T-helper 2 cell treated with Interferon-gamma antibody and Interleukin-4, amounts not matched to agents 5 μg/mL and 100 μg/mL, for 36 hours (primary cell): ENCODE measurements at regions not wholly inside any gene's neighbourhood (a gene's known extent, or its start where the extent isn't known, plus 50 kb on each side); places are given as distances from the start of the nearest gene placed in this dataset.

Source experiments
- DNase-seq: peaks from one replicate; pipeline ENCODE4 v3.0.0; 2021; ENCODE audit warnings: low spot score
- H3K27ac Mint-ChIP-seq: one replicate; pipeline ENCODE4 v1.8.0; 2021; ENCODE audit warnings: mild to moderate bottlenecking, mixed read lengths
- H3K27me3 Mint-ChIP-seq: one replicate; pipeline ENCODE4 v1.8.0; 2021; ENCODE audit warnings: low read depth, mixed read lengths
- H3K36me3 Mint-ChIP-seq: one replicate; pipeline ENCODE4 v1.8.0; 2021; ENCODE audit warnings: low read depth, mixed read lengths
- H3K4me1 Mint-ChIP-seq: one replicate; pipeline ENCODE4 v1.8.0; 2021; ENCODE audit warnings: low read depth, mixed read lengths
- H3K4me3 Mint-ChIP-seq: one replicate; pipeline ENCODE4 v1.8.0; 2022; ENCODE audit warnings: mild to moderate bottlenecking, moderate library complexity, mixed read lengths
- H3K9me3 Mint-ChIP-seq: one replicate; pipeline ENCODE4 v1.8.0; 2021; ENCODE audit warnings: mixed read lengths

GRCh38 chr6:164419099-164419498, 890.3 kb downstream of the C6orf118 start:
- no peaks in the 10 kb centered on the region for H3K36me3 Mint-ChIP-seq
- no peak overlapping the region for H3K27ac Mint-ChIP-seq
- peaks cover 34% of the 10 kb centered on the region for H3K9me3 Mint-ChIP-seq
- no peak for DNase-seq
- H3K4me3 Mint-ChIP-seq, result no peak overlapping the region
- H3K4me1 Mint-ChIP-seq, result no peaks in the 10 kb centered on the region
- no peaks in the 10 kb centered on the region for H3K27me3 Mint-ChIP-seq

GRCh38 chr6:164418262-164418588, 891.2 kb downstream of the C6orf118 start:
- no peak for DNase-seq
- H3K4me1 Mint-ChIP-seq, result no peaks in the 10 kb centered on the region
- no peak overlapping the region for H3K4me3 Mint-ChIP-seq
- no peak overlapping the region for H3K27ac Mint-ChIP-seq
- no peaks in the 10 kb centered on the region for H3K27me3 Mint-ChIP-seq
- peaks cover 34% of the 10 kb centered on the region for H3K9me3 Mint-ChIP-seq
- no peaks in the 10 kb centered on the region for H3K36me3 Mint-ChIP-seq

DNA sequence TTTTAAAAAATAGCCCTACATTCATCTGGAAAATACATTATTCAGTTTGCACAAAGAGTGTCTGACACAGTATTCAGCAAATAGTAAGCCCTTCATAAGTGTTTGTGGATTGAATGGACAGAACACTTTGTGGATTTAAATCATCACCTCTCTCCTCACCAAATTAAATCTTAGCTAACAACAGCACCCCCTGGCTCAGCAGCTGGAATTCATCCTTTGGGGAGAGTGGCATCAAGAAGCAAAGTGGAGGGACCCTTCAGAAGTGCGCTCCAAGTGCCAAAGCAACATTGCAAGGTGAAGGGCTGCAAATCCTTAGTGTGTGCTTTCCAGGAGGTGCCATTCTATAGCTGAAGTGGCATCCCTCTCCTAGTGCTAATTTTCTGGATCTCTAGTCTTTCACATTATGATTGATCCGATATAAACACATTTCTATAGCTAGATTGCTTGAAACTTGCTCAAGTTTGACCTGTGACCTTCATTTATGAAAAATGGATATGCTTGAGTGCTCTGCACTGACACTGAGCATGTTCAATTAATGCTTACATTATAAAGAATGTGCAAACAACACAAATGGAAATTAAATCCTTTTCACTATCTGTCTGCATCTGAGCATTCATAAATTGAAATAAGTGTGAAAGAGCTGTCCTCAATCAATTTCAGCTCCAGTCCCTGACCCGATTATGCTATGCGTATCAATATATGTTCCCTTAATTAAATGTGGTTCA, 891.7 kb downstream of the C6orf118 start:
- DNase-seq, result no peak
- Mint-ChIP-seq H3K4me3 (no peak overlapping the region), H3K36me3 (no peaks in the 10 kb centered on the region), H3K4me1 (no peaks in the 10 kb centered on the region), H3K9me3 (peaks cover 35% of the 10 kb centered on the region), H3K27me3 (no peaks in the 10 kb centered on the region), H3K27ac (no peak overlapping the region)

- Mint-ChIP-seq H3K27me3 (no peaks in the 10 kb centered on the region), H3K4me3 (no peak overlapping the region), H3K4me1 (no peaks in the 10 kb centered on the region), H3K9me3 (peaks cover 26% of the 10 kb centered on the region), H3K36me3 (no peaks in the 10 kb centered on the region), H3K27ac (no peak overlapping the region)
- no peak for DNase-seq
Measured at GRCh38 chr6:164415832-164416563, 893.4 kb downstream of the C6orf118 start.

DNA sequence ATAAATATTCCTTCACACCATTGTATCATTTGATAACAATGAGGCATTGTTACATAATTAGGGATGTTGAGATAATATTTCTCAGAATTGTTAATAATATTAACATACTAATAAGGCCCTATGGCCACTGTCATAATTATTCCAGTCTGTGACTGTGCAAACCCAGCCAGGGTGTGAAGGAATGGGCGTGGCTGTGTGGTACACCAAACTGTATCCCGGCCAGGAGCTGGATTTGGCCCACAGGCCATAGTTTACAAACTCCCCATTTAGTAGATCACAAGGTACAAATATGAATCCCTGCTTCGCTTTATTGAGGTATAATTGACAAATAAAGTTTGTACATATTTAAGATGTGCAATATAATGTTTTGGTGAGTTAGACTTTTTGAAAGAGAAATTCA, 894.7 kb downstream of the C6orf118 start:
- no peaks in the 10 kb centered on the region for H3K36me3 Mint-ChIP-seq
- H3K27ac Mint-ChIP-seq, result no peak overlapping the region

GRCh38 chr6:164412566-164412965, 896.8 kb downstream of the C6orf118 start:
- no peaks in the 10 kb centered on the region for H3K36me3 Mint-ChIP-seq
- H3K27ac Mint-ChIP-seq, result no peak overlapping the region
- DNase-seq, result no peak
- H3K9me3 Mint-ChIP-seq, result peaks cover 13% of the 10 kb centered on the region
- no peaks in the 10 kb centered on the region for H3K4me1 Mint-ChIP-seq
- no peaks in the 10 kb centered on the region for H3K27me3 Mint-ChIP-seq
- H3K4me3 Mint-ChIP-seq, result no peak overlapping the region

More for the DNA sequence above, 894.7 kb downstream of the C6orf118 start:
- Mint-ChIP-seq H3K9me3 (peaks cover 16% of the 10 kb centered on the region), H3K27me3 (no peaks in the 10 kb centered on the region), H3K4me1 (no peaks in the 10 kb centered on the region), H3K4me3 (no peak overlapping the region)
- DNase-seq, result no peak

GRCh38 chr6:164410017-164410416, 899.4 kb downstream of the C6orf118 start:
- DNase-seq, result no peak
- Mint-ChIP-seq H3K27me3 (no peaks in the 10 kb centered on the region), H3K36me3 (no peaks in the 10 kb centered on the region), H3K4me1 (no peaks in the 10 kb centered on the region), H3K4me3 (no peak overlapping the region), H3K9me3 (peaks cover 15% of the 10 kb centered on the region), H3K27ac (no peak overlapping the region)

DNA sequence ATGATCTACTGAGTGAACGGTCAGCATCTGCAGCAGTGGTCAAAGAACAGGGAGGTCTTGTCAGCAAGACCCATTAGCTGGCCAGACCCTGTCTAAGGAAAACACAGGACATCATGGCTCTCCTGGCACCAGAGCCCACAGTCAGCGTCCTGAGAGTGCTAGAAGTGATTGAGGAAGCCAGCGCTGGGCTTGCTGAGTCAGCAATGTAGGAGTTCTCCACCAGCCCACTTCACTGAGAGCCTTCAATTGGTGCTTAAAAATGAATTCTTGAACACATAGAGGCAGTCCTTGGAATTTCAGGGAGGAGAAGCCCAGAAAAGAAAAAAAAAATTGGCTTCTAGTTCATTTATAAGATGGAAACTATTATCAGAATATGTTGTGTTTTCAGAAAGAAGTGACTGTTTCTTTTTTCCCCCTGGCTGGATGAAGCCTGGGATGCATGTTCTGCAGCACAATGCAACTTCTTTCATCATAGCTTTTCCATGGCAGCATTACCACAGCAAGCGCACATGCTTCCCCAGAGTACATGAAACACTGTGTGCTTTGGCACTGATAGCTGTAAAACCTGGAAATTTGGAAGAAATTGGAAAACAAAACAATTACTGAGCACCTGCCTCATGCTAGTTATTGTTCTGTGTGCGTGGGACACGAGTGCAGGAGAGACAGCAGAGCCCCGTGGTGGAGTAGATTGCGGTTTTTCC, 899.9 kb downstream of the C6orf118 start:
- no peak for DNase-seq
- no peak overlapping the region for H3K4me3 Mint-ChIP-seq
- H3K9me3 Mint-ChIP-seq, result peaks cover 18% of the 10 kb centered on the region
- no peaks in the 10 kb centered on the region for H3K4me1 Mint-ChIP-seq
- H3K36me3 Mint-ChIP-seq, result no peaks in the 10 kb centered on the region
- no peaks in the 10 kb centered on the region for H3K27me3 Mint-ChIP-seq
- no peak overlapping the region for H3K27ac Mint-ChIP-seq

DNA sequence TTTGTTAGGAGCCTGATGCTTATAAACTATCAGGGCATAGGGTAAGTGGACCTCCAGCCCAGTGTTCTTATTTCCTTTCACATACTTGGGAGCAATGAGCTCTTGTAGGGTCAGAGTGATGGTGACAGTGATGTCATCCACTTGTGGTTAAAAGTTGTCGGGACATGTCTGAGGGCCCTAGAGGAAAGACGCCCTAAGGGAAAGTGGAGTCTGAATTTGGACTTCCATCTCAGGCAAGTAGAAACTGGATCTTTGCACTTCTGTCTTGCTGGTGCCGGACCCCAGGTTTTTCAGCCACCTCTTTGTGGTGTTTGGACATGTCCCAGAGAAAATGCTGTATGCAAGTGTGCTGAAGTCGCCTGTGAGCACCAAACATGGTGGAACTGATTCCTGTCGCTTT, 900.5 kb downstream of the C6orf118 start:
- Mint-ChIP-seq H3K27me3 (no peaks in the 10 kb centered on the region), H3K4me1 (no peaks in the 10 kb centered on the region), H3K36me3 (no peaks in the 10 kb centered on the region), H3K4me3 (no peak overlapping the region), H3K9me3 (peaks cover 12% of the 10 kb centered on the region), H3K27ac (no peak overlapping the region)
- DNase-seq, result no peak

DNA sequence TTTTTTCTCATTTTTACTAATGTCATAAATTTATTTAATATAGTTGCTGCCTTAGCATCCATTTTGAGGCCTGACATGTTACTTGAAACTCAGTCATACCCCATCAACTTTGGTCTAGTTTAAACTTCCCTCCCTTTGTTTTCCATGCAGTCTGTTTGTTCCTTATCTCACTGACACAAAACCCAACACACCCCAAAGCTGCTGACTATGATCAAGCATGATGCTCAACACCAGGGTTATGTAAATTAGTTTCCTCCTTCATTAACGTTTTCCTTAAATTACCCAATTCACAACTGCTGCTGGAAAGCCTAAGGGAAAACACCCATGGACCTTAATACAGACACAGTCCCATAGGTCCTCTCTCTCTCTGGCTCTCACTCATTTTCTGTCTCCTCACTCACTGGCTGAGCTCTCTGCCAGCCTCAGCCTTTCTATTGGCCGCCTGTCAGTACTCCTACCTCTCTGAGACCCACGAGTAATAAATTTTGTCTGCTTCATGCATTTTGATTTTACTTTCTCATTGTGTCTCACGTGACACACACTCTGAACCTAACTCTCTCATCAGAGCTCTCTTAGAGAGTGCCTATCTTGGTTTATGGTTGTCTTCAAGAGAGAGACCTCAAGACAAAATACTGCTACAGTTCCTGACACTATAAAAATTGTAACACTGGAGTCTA, 904.5 kb downstream of the C6orf118 start:
- no peaks in the 10 kb centered on the region for H3K4me1 Mint-ChIP-seq
- H3K27ac Mint-ChIP-seq, result no peak overlapping the region
- peaks cover 5% of the 10 kb centered on the region for H3K9me3 Mint-ChIP-seq
- no peak overlapping the region for H3K4me3 Mint-ChIP-seq
- no peaks in the 10 kb centered on the region for H3K27me3 Mint-ChIP-seq
- H3K36me3 Mint-ChIP-seq, result no peaks in the 10 kb centered on the region
- no peak for DNase-seq

GRCh38 chr6:164401871-164402270, 907.5 kb downstream of the C6orf118 start:
- DNase-seq, result no peak
- no peaks in the 10 kb centered on the region for H3K4me1 Mint-ChIP-seq
- H3K27ac Mint-ChIP-seq, result no peak overlapping the region
- H3K27me3 Mint-ChIP-seq, result no peaks in the 10 kb centered on the region
- H3K36me3 Mint-ChIP-seq, result no peaks in the 10 kb centered on the region
- H3K4me3 Mint-ChIP-seq, result no peak overlapping the region
- H3K9me3 Mint-ChIP-seq, result peaks cover 5% of the 10 kb centered on the region

- H3K4me1 Mint-ChIP-seq, result no peaks in the 10 kb centered on the region
- no peaks in the 10 kb centered on the region for H3K27me3 Mint-ChIP-seq
- no peak overlapping the region for H3K27ac Mint-ChIP-seq
- DNase-seq, result no peak
- no peak overlapping the region for H3K4me3 Mint-ChIP-seq
- peaks cover 8% of the 10 kb centered on the region for H3K9me3 Mint-ChIP-seq
- H3K36me3 Mint-ChIP-seq, result no peaks in the 10 kb centered on the region
Measured at GRCh38 chr6:164398647-164399046, 910.8 kb downstream of the C6orf118 start.

DNA sequence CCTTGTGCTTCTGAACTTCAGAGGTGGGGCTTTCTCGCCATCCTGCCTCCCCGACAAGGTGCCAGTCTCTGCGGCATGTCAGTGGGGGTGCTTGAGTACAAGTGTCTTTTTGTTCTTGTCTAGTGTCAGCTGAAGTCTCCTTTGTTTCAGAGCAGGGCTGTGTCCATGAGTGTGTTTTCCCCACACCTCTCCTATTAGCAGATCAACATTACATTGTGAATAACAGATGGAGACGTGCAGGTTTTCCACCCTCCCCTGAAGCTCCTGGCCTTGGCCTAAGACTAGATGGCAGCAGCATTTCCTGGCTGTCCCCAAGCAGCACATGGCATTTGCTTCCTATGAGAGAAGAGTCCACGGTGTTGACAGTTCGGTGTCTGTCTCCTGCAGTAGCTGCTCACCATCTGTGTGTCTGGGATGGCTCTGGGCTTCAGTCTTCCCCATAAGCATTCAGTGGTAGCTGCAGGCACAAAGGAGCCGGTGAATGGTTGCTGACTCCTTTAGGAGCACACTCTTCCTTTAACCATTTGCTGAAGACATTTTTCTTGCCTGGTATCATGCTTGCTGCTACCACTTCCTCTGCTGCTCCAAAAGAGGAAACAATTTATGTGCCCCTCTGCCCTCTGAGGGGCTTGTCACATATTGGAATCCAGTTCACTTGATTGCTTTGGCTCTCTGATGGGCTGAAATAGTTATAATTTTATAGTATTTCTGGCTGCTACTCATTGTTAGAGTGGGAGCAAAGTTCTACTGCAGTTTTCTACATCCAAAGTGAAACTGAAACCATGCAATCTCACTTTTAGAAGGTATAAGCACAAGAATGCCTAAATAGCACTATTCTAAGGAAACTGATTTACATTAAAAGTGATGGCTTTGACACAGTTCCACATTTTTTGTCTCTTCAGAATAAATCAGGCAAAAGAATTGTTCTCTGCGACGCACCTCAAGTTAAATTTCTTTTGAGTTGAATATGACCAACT, 913.0 kb downstream of the C6orf118 start:
- Mint-ChIP-seq H3K27ac (no peak overlapping the region), H3K4me1 (no peaks in the 10 kb centered on the region), H3K27me3 (no peaks in the 10 kb centered on the region), H3K9me3 (peaks cover 8% of the 10 kb centered on the region), H3K4me3 (no peak overlapping the region), H3K36me3 (no peaks in the 10 kb centered on the region)
- no peak for DNase-seq
